ENCODE measurements at regions not wholly inside any gene's neighbourhood (a gene's known extent, or its start where the extent isn't known, plus 50 kb on each side); places are given as distances from the start of the nearest gene placed in this dataset.
"Not testable (repeated sequence)": the region's sequence is repeated elsewhere in the genome, so short reads cannot be mapped to it uniquely, and the experiment has no call there.

DNA sequence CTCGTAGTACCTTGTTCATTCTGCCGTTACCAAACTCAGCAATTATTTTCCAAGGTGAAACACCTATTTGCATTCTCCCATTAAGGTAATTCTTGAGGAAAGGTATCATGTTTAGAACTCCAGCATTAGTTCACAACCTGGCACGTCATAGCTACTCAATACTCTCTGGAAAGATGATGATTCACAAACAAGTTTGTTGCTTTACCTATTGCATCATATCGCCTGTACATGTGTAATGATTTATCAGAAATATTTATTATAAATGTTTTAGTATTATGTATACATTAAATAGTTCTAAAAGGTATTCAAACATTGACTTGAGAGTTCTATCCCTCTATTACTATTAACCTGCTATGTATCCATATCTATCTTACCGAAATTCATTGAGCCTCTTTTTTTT, 658.3 kb upstream of the PITX2 start:
- no peak for DNase-seq

DNA sequence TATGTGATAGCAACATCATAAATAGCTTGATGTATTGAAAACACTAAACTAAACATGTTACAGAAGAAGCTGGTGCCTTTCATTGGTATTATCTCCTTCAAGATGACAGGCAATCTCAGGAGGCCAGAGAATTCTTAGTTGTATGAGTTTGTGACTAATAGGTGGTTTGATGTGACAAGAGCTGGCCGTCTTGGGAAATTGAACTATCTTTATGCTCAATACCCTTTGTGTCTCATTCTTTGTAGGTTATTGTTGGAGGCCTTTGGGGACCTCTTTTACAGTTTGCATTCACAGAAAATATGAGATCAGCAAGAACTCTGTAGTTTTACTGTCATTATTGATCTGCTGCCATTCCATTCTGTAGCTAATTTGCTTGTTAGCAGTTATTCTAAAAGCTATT, 659.2 kb upstream of the PITX2 start:
- no peak for DNase-seq

DNA sequence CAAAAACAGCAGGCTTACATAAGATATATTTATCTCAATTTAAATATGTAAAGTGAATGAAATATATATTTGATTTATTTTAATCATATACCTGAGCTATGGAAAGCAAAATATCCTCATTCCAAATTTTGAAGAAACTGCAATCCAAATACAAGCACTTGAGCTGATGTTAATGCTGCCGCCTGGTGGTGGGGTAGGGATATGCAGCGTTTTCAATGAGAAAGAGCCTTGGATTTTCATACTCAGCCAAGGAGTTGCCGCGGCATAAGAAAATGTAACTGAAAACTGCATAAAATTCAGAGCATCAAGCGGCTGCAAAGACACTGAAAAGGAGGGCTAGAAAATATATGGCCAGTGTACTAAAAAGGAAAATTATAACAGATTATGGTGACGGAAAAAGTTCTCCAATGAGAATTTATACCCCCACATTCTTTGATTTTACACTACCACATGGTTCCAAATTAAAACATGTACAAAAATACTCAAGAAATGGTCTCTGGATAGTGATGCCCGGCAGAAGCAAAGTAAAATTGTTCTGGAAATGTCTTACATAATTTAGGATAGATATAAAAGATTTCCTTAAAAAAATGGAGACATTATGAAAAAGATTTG, 660.3 kb upstream of the PITX2 start:
- DNase-seq: no peak

DNA sequence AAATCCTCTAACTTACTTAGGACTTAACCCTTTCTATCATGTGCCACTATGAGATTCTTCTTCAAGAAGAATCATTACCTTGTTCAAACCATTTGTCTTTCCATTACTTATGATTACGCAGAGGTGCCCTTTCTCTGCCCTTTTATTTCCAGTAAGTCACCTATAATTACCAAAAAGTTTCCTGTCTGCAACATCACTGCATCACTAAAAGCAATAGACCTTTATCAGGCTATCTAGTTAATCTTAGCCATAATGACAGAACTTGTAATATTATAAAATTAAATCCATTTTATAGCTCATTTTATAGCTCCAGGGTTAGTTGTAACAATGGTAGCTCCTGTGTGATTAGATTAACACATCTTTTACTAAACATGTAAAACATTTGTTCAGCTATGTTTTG, 673.6 kb upstream of the PITX2 start:
- DNase-seq: no peak

DNA sequence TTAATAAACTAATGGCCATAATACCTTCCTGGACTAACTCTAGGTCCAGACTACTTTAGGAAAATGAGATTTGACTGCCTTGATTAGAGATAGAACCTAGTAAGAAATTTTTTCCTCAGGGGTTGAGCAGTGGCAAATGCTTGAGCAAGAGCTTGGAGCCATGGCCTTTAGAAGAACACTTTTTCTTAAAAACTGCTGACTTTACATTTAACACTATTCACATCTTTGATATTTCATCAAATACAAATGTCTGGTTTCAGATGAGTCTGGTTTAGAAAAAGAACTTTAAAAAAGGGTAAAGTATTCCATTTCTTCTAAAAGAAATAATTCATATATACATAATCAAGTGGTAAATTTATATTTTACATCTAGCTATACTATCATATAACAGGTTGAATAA, 680.9 kb upstream of the PITX2 start:
- no peak for DNase-seq

DNA sequence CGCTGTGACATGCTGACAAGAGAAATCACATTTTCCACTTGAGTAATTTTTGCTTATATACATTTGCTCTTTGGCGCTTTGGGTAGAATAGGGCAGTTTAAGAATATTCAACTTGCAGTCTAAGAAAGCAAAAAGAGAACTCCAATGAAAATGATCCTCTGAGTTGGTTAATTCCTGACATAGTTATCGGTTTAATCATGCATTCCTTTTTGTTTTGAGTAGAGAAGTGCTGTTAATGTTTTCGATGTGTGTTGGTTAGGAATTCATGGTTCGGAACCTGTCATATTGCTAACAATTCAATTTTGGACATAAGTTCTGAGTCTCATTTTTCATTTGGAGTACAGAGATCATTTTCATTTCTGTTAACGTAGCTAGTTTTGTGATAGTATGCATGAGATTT, 700.6 kb upstream of the PITX2 start:
- no peak for DNase-seq

DNA sequence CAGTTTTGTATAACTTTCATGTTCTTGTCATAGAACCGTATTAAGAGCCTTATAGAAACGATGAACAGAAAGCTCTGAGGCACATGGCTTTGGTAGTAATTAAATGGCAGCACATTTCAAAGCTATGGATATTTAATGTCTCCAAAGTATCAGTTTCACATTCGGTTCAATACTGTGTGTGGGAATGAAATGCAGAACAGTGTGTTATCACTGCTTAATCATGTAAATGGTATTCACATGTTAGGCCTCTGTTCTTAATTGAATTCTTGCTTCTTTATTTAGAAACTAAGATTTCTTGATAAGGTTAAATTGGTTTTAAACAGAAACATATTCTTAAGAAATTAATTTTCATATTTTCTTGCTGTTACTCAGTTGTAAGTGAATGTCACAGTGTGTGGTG, 701.0 kb upstream of the PITX2 start:
- no peak for DNase-seq

DNA sequence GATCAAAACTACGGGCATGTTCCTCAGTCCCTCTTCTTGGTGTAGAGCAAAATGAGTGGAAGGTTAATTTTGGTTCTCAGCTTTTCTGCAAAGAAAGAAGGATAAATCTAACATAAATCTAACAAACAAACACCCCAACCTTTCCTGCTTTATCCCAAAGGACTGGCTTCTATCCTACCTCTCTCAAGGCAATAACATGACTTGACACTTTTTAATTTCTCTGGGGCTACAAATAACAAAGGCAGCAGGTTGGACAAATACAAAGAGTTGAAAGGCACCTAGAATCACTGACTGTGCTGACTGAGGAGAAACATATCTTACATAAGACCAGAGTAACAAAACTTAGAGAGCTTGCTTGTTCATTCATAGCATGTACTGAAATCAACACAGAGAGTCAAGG, 703.6 kb upstream of the PITX2 start:
- DNase-seq: no peak

DNA sequence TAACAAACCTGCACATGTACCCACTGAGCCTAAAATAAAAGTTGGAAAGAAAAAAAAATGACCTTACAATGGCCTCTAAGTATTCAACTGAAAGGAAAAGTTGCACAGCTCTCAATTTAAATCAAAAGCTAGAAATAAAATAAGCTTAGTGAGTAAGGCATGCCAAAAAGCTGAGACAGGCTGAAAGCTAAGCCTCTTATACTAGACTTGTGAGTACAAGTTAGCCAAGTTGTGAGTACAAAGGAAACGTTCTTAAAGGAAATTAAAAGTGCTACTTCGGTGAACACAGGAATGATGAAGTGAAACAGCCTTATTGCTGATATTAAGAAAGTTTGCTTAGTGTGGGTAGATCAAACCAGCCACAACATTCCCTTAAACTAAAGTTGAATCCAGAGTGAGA, 707.9 kb upstream of the PITX2 start:
- no peak for DNase-seq

DNA sequence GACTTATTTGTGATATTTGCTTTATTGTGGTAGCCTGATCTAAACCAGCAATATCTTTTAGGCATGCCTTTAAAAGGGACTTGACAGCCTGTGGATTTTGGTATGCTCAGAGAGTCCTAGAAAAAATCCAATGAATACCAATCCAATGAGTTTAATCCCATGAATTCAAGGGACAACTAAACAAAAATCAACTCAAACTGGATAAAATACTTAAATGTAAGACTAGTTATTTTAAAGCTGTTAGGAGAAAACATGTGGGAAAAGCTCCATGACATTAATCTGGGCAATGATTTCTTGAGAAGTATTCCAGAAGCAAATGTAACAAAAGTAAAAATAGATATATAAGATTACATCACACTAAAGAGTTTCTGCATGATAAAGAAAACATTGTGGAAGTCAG, 711.5 kb upstream of the PITX2 start:
- no peak for DNase-seq

DNA sequence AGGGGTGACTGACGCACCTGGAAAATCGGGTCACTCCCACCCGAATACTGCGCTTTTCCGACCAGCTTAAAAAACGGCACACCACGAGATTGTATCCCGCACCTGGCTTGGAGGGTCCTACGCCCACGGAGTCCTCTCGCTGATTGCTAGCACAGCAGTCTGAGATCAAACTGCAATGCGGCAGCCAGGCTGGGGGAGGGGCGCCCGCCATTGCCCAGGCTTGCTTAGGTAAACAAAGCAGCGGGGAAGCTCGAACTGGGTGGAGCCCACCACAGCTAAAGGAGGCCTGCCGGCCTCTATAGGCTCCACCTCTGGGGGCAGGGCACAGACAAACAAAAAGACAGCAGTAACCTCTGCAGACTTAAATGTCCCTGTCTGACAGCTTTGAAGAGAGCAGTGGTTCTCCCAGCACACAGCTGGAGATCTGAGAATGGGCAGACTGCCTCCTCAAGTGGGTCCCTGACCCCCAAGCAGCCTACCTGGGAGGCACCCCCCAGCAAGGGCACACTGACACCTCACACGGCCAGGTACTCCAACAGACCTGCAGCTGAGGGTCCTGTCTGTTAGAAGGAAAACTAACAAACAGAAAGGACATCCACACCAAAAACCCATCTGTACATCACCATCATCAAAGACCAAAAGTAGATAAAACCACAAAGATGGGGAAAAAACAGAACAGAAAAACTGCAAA, 714.5 kb upstream of the PITX2 start:
- DNase-seq: not testable (repeated sequence)

DNA sequence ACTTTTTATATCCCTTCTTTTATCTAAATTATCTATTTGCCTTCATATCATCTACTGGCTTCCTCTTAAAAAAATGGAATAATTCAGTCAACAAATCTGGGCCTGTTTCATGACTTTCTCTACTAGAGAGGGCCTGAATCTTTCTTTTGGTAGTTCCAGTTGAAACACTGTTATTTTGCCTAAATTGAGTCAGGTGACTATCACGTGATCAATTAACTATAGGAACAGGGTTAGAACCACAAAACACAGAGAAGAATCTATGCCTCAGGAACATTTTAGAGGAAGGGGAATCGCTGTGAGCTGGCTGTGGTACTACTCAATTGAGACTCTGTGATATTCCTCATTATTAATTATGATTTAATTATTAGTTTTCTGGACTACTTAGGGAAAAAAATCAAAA, 736.7 kb upstream of the PITX2 start:
- no peak for DNase-seq

DNA sequence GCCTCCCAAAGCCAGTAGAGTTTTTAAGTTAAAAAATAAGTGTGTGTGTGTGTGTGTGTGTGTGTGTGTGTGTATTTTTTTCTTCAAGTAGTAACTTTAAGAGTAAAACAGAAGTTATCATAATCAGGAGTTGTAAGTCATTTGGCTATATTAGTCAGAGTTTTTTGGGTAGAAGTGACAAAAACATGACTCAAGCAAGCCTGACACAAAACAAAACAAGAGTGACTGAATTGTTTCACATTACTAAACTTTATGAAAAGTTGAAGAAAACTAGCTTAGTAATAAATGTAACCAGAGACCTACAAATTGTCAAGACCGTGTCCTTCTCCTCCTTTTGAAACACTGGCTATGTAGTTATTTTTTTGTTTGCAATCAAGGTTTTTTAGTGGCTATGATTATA, 738.0 kb upstream of the PITX2 start:
- DNase-seq: no peak

DNA sequence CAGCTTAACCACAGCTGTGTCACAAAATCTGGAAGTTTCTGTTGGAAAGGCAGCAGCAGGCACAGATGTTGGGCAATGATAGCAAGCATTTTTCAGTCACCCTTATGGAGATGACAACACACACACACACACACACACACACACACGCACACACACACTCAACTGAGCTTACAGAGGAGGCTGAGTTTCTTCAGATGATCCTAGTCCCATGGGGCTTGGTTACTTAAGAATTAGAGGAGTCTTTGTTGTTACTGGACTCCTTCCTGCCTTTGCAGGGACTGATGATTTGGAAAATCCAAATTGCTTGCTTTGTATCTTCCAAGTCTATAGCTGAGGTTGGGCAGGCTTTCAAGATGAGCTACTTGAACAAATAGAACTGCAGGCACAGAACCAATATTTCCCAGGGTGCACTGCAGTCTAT, 740.1 kb upstream of the PITX2 start:
- no peak for DNase-seq

DNA sequence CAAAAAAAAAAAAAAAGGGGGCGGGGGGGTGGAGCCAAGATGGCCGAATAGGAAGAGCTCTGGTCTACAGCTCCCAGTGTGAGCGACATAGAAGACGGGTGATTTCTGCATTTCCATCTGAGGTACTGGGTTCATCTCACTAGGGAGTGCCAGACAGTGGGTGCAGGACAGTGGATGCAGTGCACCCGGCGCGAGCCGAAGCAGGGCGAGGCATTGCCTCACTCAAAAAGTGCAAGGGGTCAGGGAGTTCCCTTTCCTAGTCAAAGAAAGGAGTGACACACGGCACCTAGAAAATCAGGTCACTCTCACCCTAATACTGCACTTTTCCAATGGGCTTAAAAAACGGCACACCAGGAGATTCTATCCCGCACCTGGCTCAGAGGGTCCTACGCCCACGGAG, 755.0 kb upstream of the PITX2 start:
- not testable (repeated sequence) for DNase-seq

DNA sequence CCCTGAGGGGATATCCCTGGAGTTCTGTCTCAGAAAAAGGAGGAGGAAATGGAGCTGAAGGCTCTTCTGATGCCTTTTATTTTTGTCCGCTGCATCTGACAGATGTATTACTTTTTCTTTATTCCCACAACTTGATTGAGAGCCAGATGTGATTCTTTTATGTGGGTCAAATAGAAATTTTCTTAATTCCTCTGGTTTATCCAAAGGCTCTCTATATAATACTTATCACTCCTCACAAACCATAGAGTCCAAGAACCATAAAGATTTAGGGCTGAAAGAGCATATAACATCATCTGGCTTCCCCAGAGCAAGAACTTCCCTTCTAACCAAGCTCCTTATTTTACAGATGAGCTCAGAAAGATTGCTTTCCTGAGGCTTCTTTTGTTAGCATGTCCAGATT, 756.7 kb upstream of the FAM241A start:
- DNase-seq: no peak

DNA sequence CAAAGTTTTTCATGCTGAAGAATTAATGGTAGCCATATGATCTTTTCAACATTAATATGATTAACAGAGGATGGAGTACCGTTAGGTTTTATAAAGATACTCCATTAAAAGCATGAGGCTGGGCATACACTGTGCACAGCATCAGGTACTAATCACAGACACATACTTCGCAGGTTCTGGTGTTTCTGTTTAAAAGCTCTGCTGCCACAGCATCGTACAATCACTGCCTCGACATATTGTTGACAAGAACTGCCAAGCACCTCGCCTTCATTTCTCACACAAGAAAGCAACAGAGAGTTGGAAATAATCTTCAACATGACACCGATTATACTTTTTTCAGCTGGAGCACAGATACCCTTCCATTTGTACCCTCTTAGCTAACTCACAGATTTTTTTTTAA, 753.4 kb upstream of the FAM241A start:
- DNase-seq: no peak

DNA sequence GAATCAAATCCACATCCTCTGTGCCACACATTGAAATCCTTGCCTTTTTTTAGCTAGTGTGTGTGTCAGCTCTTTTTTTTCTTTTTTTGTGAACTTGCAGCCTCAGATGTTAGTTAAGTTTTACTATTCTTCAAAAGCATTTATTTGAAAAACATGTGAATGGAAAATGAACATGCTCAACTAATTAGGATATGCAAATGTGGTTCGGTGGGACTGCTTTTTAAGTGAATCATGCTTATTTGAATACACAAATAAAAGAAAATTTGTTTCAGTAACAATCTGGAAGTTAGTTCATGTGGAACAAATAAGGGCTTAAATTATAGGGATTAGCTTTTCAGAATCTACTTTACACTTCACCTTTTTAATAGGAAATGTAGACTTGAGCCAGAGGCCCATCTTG, 751.5 kb upstream of the FAM241A start:
- DNase-seq: no peak

DNA sequence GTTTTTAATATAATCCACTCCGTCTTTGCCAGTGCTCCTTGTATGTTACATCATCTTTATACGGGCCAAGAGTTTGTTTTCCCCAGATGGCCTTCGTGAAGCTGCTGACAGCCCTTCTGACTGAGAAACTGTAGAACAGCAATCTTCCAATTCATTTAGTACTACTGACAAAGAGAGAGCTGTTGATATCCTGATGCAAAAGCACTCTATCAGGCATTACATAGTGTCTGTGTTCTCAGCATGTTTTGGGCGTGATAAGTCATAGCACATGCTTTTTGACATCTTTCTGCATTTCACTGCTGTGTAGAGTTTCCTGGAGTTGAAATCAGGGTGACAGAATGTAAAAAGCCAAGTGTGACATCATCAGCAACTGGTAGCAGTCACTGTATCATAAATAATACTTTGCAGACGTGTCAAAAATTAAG, 746.3 kb upstream of the FAM241A start:
- DNase-seq: no peak

DNA sequence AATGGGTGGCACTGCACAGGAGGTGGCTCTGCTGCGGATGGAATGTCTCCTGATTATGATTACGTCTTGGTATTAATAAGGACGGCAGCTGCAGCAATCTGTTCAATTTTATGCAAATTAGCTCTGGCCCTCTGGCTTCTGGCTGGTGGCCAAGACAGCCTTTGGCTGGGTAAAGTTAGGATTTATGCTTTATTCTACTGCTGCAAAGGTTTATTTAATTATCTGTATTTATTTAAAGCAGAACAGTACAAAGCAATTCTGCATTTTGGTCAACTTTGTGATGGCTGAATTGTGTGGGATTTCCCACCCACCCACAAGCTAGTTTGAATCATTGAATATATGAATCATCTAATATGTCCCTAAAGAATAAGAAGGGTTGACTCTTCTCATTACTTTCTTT, 745.6 kb upstream of the FAM241A start:
- DNase-seq: no peak

DNA sequence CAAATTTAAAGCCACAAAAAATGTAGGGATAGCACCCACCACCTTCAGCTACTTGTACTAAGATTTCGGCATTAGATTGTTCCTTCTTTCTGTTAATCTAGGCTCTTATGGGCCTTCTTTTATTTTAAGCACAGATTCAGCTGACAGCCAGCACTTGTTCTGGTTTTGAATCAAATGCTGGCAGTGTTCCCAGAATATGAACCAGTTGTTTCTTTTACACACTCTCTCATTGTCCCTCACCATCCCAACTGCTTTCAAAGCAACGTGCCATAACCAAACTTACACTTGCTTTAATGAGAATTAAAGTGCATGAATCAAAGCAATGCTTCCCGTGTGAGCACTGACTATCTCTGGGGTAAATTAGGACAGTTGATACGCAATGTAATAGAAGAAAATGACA, 744.5 kb upstream of the FAM241A start:
- peak; percentile 51 for DNase-seq

DNA sequence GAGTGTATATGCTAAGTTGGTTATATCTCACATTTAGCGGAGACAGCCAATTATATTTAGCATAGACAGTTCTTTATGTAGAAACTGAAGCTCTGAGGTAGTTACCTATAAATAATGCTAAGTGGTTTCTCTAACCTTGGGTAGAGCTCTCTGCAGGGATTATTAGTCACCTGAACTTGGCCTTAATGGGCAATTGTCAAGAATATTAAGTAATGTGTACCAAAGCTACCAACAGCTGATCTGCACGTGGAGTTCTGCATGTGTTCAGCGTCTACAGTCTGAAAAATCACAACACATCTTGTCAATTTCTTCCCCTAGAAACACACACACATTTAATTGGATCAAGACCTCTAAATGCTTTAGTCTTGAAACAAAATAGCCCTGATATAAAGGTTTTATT, 740.6 kb upstream of the FAM241A start:
- DNase-seq: no peak

DNA sequence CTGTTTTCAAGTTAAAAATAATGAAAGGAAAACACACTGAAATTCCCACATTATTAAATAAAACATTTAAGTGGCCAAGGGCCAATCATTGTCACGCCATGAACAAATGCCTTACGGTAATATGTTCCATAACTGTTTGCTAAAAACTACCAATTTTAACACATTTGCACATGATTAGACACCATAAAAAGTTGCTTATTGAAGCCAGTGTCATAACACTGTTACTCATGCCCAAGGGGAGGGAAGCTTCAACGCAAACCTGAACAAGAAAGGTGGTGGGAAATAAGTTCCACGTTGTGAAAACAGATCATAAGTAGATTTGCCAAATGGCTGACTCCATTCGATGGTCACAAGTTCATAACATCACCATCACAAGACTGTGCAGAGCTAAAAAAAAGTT, 739.3 kb upstream of the FAM241A start:
- DNase-seq: no peak

DNA sequence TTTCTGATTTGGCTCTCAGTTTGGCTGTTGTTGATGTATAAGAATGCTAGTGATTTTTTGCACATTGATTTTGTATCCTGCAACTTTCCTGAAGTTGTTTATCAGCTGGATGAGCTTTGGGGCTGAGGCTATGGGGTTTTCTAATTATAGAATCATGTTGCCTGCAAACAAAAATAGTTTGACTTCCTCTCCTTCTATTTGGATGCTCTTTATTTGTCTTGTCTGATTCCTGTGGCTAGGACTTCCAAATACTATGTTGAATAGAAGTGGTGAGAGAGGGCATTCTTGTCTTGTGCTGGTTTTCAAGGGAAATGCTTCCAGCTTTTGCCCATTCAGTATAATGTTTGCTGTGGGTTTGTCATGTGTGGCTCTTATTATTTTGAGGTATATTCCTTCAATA, 734.7 kb upstream of the FAM241A start:
- no peak for DNase-seq

DNA sequence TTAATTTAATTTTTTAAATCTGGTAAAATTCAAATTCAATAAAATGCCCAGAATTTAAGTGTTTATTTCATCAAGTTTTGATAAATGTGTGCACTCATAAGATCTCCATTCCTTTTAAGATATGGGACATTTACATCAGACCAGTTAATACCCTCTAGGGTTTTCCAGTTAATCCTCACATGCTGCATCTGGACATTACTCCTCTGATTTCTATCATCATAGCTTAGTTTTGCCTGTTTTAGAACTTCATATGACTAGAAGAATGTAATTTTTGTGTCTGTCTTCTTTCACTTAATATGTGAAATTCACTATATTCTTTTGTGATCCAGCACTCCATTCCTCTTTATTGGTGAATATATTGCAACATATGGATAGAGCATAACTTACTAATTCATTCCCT, 727.7 kb upstream of the FAM241A start:
- no peak for DNase-seq
